HG02852 (cell line): ENCODE measurements at regions not wholly inside any gene's neighbourhood (a gene's known extent, or its start where the extent isn't known, plus 50 kb on each side); places are given as distances from the start of the nearest gene placed in this dataset.
A peak's percentile ranks its signal among the peaks of the same experiment; 100 is the strongest.
"Not testable (repeated sequence)": the region's sequence is repeated elsewhere in the genome, so short reads cannot be mapped to it uniquely, and the experiment has no call there.

ENCODE experiments used
- ATAC-seq: cut with Tn5 transposase; IDR thresholded peaks from one replicate; pipeline ENCODE4 v1.9.1; 2021; ENCODE audit warnings: mild to moderate bottlenecking, moderate library complexity; ENCODE audit not compliant: unreplicated experiment

DNA sequence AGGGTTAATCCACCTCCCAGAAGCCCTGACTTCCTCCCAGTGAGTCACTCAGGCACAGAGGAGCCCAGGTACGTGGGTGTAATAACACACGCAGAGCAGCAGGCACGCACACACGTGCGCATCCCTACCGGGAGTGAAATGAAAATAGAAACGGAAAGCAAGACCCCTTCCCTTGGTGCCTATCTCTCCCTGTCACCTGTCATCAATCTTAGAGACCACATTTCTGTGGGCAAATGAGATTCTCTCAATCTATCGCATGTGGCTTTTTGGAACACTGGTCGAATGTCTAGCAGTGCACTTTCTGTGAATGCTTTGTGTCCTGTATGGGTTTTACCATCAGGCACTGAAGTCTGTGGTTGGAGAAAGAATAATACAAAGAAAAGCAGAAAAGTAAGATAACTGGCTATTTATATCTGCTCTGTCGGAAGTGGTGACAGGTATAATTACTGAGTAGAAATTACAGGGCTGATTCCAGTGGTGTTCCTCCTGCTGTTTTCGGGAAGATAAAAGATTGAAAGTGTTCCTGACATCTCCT lies 137.7 kb upstream of the GRIA1 start:
- ATAC-seq: peak; percentile 73

DNA sequence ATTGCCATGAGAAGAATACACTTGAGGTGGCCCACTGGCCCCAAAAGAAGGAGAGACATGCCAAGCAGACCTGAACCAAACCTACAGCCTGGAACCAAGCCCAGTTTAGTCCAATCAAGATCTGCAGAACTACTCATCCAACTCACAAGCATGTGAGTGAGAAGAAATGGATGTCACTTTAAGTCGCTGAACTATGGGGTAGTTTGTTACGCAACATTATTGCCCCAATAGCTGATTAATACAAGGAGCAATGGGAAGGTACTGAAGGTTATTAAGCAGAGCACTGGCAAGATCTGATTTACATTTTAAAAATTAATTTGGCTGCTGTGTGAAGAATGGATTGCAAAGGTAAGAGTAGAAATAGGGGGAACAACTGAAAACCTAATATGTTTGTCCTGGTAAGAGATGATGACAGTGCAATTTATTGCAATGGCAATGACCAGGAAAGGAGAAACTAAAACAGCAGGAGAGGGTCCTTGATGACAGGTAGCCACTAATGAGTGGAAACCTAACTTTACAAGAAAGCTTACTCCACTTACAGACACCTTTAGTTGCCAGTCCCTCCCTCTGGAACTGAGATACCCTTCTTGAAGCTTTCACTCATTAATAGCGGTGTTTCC lies 132.9 kb upstream of the GRIA1 start:
- no peak for ATAC-seq

DNA sequence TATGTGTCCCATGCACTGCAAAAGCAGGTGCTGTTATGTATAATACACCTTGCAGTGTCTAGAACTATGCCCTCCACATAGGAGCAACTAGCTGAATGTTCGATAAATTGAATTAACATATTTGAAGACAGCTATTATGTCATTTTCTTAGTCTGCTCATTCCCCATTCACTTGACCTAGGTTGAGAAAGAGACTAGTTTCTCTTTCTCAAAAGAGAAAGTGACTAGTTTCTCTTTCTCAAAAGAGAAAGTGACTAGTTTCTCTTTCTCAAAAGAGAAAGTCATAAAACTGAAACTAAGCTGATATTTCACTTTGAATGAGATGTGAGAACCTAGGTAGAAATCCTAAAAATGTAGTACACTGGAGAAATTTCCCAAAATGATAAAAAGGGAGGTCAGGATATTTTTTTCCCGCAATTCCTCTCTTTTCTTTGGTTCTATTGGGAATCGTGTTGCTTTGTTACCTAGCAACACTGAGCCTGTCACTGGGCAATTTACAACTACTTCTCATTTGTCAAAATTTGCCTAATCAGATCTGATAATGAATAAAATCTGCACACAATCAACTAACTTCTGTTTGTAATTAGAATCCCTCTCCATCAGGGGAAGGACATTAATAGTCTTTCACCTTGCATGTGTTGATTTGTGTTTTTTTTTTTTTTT lies 132.0 kb upstream of the GRIA1 start:
- peak; percentile 89 for ATAC-seq

DNA sequence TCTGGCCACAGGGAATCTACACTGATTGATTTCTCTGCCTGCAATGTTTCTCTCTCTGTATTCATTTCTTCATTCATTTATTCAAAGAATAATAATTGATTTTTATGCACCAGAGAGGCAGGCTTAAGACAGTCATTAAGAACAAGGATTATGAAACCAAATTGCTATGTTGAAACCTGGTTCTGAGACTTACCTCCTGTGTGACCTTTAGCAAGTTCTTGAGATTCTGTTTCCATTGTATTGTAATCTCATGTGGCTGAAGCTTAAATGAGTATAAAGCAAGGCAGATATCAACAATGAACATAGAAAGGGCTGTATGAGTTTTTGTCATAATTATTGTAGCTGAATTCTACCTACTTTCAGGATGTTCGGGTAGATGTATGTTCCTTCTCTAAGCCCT lies 129.6 kb upstream of the GRIA1 start:
- ATAC-seq: no peak

DNA sequence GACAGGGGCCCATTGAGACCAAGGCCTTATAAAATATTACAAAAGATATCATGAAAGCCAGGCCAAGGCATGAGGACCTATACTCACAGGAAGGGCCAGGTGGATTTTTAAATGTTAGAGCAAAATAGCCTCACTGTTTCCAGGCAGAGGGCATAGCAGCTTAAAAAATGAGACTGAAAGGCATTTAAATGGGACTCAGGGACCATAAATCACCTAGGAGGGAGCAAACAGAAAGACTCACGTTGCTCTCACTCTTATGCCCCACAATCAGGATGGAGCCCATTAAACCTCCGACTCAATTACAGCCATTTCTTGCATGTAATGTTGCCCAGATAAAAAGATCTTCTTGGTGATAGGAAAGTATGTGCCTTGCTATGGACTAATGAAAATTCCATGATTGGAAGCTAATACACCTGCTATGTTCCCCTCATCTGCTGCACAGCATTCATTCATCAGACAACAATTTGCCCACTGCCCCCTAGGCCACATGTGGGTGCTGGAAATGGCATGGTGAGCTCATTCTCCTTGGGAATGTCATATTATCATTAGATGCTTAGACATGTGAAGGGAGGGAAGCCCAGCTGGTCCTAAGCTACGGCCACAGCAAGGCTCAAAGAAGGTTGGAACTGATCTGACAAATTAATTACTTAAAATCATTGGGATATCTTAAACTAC lies 128.6 kb upstream of the GRIA1 start:
- no peak for ATAC-seq

DNA sequence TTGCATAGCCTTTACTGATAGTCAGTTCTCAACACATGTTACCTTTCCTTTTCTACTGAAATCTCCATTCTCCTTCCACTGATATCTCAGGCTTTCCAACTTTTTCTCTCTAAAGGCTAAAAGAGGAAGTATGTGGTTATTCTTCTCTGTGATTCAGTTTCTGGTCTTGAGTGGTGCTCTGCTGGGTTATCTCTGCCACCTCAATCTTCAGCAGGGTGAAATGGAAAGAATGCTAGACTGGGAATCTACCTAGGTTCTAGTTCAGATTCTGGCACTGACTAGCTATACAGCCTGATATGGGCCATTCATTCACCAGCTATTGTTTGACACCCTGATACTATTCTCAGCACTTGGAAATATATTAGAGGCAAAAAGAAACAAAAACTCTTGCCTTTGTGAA lies 124.9 kb upstream of the GRIA1 start:
- ATAC-seq: peak; percentile 69

DNA sequence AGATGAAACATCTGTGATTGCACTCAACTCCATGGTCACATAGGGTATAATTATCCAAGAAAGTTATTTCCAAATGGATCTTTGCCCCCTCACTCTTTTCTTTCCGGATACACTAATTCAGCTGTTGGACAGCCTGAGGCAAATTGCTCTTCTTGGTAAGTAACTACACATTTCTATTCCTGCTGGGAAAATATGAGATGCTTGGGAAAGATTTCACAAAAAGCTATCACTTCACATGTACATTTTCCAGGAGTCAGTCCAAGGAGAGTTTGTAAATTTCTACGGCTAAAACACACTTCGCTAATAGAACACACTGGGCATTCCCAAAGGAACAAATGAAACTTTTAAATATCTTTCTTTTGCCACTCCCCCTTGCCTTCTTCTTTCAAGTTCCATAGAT lies 123.0 kb upstream of the GRIA1 start:
- ATAC-seq: no peak

DNA sequence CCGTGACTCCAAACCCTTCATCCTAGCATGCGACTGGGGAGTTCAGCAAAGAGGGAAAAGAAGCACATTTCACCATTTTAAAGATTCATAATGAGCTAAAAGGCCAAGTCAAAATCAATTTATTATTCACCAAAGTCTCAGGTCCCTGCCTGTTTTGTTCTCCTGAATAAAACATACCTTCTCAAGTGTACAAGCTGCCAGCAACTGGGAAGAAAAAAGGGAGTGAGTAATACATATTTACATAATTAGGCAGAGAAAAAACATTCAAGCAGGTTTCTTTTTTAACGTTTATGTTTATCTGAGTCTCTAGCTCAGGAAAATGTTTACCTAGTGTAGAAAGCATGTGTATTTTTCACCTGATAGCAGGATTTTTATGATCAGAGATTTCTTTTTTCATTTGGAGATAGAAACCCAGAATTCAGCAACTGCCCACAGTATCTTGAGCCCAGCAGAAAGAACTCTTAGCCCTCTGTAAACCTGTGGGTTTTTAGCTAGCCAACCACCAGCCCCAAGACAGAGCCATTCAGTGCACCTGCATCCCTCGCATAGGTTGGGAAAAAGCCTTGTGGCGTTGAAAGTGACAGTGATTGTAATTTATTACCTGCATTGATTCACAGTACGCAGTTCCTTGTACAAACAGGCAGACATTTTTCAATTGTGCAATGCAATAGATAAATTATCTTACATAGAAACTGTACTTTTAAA lies 117.9 kb upstream of the GRIA1 start:
- no peak for ATAC-seq

DNA sequence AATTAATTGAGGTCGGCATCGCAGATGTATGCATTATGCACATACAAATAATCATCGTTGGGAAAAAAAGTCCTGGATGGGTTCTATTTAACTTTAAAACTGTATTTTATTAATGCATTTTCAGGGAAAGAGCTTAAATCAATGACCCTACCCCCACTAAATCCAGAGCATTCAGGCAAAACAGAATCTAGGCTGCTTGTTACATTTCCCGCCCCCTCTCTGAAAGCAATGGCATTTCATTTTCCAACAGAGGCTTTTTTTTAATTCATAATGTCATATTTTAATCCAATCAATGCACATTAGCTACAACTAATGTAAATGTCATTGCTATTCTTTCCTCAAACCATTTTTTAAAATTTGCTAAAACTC lies 117.4 kb upstream of the GRIA1 start:
- ATAC-seq: no peak

DNA sequence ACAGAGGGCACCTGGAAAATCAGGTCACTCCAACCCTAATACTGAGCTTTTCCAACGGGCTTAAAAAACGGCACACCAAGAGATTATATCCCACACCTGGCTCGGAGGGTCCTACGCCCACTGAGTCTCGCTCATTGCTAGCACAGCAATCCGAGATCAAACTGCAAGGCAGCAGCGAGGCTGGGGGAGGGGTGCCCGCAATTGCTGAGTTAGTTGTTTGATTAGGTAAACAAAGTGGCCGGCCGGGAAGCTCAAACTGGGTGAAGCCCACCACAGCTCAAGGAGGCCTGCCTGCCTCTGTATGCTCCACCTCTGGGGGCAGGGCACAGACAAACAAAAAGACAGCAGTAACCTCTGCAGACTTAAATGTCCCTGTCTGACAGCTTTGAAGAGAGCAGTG lies 108.8 kb upstream of the GRIA1 start:
- ATAC-seq: not testable (repeated sequence)

DNA sequence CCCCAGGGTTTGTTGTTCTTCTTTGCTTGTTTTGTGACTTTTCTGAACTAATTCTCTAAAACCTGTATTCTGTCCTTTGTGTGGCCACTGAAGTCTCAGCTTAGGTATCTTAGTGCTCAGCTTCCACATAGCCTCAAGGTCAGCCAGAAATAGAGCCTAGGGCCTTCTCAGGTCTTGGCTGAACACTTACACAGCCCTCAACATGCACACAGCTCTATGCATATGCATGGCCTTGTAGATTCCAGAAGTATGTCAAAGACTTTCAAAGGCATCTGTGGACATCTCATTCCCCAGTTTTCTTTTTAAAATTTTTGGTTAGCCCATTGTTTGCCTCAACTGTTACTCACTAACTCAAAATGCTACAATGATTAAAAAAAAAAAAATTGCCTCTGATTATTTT lies 99.9 kb upstream of the GRIA1 start:
- no peak for ATAC-seq

DNA sequence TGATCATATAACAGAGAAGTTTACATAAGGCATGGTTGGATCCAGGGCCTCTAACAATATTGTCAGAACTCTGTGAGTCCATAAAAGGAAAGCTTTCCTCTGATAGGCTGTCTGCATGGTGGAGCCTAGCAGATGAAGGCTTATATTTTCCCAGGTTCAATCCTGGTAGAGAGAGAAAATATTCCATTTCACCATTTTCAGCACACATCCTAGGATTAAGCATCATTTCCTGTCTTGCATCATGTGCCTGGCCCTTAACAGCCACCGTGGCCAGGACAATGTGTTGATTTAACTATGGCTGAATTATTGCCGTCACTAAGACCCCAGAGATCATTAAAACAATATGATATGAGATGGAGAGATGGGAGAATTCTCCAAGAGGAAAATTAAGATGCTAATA lies 90.9 kb upstream of the GRIA1 start:
- ATAC-seq: no peak

DNA sequence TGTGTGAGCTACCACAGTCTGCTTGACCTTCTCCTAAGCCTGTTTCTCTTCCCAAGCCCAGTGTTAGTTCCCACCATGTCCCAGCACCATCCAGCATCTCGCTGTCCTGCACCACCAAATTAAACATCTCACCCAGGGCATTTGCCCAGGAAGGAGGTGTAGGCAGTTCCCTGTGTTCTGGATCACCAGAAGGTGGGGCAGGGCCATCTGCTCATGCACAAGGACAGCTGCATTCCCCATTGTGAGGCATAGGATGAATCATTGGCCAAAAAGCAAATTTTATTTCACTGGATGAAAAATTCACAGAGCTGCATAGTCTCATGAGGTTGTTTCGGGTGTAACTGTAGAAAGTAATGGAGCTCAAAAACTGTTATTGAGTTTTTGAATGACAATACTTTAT lies 89.5 kb upstream of the GRIA1 start:
- no peak for ATAC-seq

DNA sequence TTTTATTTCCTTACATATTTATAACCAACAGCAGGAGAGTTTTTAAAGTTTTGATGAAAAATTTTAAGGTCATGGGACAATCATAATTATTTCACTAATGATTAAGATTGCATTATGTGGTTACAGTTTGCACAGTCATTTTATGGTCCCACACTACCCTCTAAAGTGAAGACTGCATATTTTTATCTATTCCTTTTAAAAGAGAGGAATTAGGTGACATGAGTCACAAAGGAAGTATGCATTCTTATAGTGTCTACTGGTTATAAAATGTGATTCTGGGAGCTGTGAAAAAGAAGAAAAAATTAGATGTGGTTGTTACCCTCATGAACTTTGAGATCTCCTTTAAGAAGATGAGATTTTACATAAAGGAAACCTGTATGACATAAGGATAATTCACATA lies 87.9 kb upstream of the GRIA1 start:
- ATAC-seq: no peak

DNA sequence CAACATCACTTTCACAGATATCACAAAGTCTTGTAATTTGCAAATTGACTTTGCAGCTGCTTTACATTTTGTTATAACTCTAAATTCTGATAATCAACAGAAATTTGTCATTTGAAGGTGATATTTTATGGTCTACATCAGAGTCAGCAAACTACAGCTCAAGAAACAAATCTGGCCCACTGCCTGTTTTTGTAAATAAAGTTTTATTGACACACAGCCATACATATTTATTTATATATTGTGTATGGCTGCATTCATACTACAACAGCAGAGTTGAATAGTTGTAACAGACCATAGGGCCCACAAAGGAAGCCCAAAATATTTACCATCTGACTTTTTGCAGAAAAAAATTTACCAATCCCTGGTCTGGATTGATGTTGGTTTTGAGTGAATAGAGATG lies 87.0 kb upstream of the GRIA1 start:
- ATAC-seq: no peak

DNA sequence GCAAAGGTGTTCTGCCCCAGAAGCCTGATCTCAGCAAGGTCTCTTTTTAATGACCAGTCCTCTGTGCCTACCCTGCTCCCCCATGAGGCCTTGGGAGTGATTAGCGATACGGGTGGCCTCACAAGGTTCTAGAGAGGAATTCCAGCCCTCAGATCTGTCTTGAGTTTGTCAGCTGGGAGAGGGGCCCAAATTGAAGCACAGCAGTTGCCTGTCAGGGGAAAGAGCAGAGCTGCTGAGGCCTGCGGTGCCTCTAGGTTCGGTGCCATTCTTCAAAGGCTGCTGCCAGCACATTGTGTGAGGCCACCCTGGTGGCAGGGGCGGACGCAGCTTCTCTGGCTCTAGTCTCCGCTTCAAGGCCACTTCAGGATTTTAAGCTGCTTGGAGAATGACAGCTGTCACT lies 85.7 kb upstream of the GRIA1 start:
- ATAC-seq: no peak

DNA sequence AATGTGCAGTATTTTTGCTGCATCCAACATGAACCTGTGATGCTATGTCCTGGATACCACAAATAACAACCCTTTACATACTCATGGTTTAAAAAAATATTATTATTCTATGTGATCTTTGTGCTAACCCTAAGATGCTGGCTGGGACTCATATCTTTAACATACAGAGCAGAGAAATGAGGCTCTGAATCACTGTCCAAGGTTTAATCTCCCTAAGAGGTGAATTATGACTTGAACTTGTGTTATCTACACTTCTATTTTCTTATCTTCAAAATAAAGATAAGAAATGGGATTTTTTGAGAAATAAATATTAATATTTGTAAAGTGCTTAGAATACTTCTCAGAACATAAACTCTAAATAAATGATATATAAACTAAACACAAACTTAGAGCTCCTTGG lies 68.8 kb upstream of the GRIA1 start:
- no peak for ATAC-seq

DNA sequence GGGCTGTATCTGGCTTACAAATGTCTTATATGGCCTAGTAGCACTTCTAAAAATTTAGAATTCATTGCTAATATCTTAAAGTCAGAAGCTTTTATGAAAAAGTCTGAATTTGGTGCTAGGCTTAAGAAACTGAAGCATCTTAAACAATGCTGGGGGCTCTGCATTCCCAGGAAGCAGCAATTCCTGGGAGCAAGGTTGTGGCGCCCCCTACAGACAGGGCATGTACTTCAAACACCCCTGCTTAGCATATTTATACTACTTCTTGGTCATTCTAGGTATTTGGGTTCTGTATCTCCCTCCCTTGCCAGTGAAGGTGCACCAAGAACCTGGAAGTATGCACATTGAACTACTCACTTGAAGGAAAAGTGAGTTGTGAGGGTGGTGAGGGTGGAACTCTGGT lies 64.6 kb upstream of the GRIA1 start:
- ATAC-seq: no peak

DNA sequence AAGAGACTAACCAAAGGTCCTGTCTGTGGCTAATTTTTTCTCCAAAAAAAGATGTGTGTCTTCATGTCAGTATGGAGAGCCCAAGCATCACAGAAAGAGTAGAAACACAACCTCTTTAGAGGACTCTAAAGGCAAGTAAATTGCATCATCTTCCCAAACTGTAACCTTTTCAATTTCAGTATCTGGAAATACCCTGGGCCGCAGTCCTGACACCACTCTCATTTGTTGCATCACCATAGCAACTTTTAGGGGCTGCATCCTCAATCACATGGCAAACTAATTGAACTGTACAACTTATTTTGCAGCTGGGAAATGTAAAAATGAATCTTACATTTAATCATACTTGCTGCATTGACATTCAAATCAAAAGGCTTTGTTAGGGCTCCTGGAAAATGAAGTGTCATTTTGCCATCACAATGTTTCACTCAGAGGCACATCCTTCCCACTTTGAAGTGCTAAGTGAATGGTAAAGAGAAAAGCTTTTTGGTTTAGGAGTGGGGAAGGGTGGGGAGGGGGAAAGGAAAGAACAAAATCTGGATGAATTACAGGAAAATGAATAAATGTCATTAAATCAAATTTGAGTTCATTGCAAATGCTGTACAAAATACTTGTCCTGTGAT lies 60.6 kb upstream of the GRIA1 start:
- ATAC-seq: peak; percentile 84

DNA sequence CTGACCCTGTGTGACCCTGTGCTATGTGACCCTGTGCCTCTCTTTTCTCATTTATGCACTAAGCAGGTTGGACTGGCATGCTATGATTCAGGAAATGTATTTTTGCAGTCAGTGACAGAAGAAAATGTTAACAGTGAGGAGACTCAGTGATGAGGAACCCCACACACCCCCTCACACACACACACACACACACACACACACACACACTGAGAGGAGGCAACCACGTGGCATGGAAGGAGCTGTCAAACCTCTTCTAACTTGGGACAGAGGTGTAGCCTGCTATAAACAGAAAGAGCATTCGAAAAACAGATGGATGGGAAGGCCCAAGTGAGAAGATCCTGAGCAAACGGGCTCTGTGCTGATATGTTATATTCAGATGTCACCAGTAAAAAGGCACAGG lies 57.9 kb upstream of the GRIA1 start:
- no peak for ATAC-seq

DNA sequence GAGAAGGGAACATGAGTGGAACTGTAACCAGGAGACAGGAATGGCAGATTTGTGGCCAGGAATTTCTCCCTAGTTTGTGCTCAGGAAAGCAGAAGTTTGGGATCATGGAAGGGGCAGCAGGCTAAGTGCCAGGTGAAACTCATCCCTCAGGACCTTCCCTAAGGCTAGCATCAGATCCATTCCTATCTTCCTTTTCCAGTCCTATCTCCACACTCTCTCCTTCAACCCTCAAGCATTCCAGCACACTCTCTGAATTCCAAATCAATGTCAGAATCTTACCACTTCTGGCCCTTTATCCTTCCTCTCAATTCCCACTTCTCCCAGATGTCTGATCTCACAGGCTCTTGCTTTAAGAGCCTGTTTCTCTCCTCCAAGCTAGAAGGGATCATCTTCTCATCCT lies 53.2 kb upstream of the GRIA1 start:
- ATAC-seq: no peak
